ENCODE measurements at regions not wholly inside any gene's neighbourhood (a gene's known extent, or its start where the extent isn't known, plus 50 kb on each side); places are given as distances from the start of the nearest gene placed in this dataset.

DNA sequence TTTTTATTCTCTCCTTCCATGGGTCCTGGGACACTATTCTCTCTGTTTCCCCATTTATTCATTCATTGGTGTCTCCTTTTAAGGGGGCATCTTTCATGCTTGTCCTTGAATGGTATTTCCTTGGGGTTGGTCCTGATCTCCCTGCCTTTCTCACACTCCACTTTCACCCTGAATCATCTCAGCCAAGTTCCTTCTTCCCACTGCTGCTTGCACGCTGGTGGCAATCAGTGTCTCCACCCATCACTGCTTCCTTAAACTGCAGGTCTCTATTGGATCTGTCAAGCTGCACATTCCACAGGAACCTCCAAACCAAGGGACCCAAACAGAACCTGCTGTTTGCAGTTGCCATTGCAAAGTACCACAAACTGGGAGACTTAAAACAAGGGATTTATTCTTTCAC lies 89.3 kb upstream of the SDK2 start:
- BruUV-seq (replicated peaks), result no TSS peak
- TF ChIP-seq EZH2phosphoT487 (IDR thresholded peaks at IDR 0.05; ENCODE audit: borderline replicate concordance, low read length) (no peak), CTCF (conservative IDR thresholded peaks at IDR 0.05; ENCODE audit: low read depth, low read length) (no peak), EZH2 (IDR thresholded peaks at IDR 0.05; ENCODE audit: low read length, unreplicated experiment) (no peak)
- Histone ChIP-seq H3K27ac (ENCODE audit: low read length) (no peak overlapping the region), H3K9me2 (replicated peaks; ENCODE audit: low read length) (no peaks in the 10 kb centered on the region), H2AFZ (ENCODE audit: low read length) (no peak overlapping the region), H3K79me2 (ENCODE audit: low read length) (no peaks in the 10 kb centered on the region), H3F3A (ENCODE audit: low read length, unreplicated experiment) (no peaks in the 10 kb centered on the region), H3K4me2 (ENCODE audit: low read length) (no peak overlapping the region), H3K4me1 (ENCODE audit: insufficient read depth, low read length) (no peaks in the 10 kb centered on the region), H3K4me3 (ENCODE audit: low read length) (no peak overlapping the region), H3K9me3 (ENCODE audit: low read length) (no peaks in the 10 kb centered on the region), H3K9ac (ENCODE audit: low read length) (no peak overlapping the region), H3K36me3 (ENCODE audit: low read depth, low read length) (no peaks in the 10 kb centered on the region), H4K20me1 (ENCODE audit: low read length) (no peaks in the 10 kb centered on the region), H3K27me3 (ENCODE audit: low read length) (peaks cover 81% of the 10 kb centered on the region)
- POLR2A ChIA-PET (ENCODE audit: unreplicated experiment), result no interaction called here
- intact Hi-C loops (cut with micrococcal nuclease), result no loop called here
- DNase-seq, result no peak
- CTCF ChIA-PET, result no interaction called here
- no peak for ATAC-seq

DNA sequence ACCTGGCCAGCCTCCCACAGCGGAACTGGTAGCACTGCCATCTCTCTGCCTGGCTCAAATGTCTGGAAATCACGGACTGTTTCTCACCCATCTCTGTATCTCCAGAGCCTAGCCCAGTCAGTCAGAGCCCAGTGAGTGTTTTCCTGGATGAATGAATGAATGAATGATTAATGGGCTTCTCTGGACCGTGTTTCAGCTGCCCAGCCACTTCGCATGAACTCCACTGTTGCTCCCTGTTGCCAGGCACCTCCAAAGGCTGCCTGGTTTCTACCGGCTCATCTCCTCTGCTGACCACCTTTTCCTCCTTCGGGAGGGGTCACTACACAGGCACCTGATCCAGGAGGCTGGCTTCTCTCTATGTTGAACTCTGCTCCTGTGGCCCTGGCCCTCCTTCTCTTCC lies 91.0 kb upstream of the SDK2 start:
- Histone ChIP-seq H3K27ac (ENCODE audit: low read length) (no peak overlapping the region), H3K9ac (ENCODE audit: low read length) (no peak overlapping the region), H3F3A (ENCODE audit: low read length, unreplicated experiment) (no peaks in the 10 kb centered on the region), H3K79me2 (ENCODE audit: low read length) (no peaks in the 10 kb centered on the region), H3K9me3 (ENCODE audit: low read length) (no peaks in the 10 kb centered on the region), H3K36me3 (ENCODE audit: low read depth, low read length) (no peaks in the 10 kb centered on the region), H3K4me2 (ENCODE audit: low read length) (no peak overlapping the region), H2AFZ (ENCODE audit: low read length) (no peak overlapping the region), H3K4me3 (ENCODE audit: low read length) (no peak overlapping the region), H3K9me2 (replicated peaks; ENCODE audit: low read length) (no peaks in the 10 kb centered on the region), H3K27me3 (ENCODE audit: low read length) (peaks cover 89% of the 10 kb centered on the region), H3K4me1 (ENCODE audit: insufficient read depth, low read length) (no peaks in the 10 kb centered on the region), H4K20me1 (ENCODE audit: low read length) (no peaks in the 10 kb centered on the region)
- intact Hi-C loops (cut with micrococcal nuclease), result no loop called here
- TF ChIP-seq CTCF (conservative IDR thresholded peaks at IDR 0.05; ENCODE audit: low read depth, low read length), result no peak
- TF ChIP-seq EZH2 (IDR thresholded peaks at IDR 0.05; ENCODE audit: low read length, unreplicated experiment), result no peak
- no peak for TF ChIP-seq EZH2phosphoT487 (IDR thresholded peaks at IDR 0.05; ENCODE audit: borderline replicate concordance, low read length)
- DNase-seq (no peak), ATAC-seq (no peak)
- no TSS peak for BruUV-seq (replicated peaks)
- CTCF ChIA-PET, result no interaction called here
- POLR2A ChIA-PET (ENCODE audit: unreplicated experiment), result no interaction called here

DNA sequence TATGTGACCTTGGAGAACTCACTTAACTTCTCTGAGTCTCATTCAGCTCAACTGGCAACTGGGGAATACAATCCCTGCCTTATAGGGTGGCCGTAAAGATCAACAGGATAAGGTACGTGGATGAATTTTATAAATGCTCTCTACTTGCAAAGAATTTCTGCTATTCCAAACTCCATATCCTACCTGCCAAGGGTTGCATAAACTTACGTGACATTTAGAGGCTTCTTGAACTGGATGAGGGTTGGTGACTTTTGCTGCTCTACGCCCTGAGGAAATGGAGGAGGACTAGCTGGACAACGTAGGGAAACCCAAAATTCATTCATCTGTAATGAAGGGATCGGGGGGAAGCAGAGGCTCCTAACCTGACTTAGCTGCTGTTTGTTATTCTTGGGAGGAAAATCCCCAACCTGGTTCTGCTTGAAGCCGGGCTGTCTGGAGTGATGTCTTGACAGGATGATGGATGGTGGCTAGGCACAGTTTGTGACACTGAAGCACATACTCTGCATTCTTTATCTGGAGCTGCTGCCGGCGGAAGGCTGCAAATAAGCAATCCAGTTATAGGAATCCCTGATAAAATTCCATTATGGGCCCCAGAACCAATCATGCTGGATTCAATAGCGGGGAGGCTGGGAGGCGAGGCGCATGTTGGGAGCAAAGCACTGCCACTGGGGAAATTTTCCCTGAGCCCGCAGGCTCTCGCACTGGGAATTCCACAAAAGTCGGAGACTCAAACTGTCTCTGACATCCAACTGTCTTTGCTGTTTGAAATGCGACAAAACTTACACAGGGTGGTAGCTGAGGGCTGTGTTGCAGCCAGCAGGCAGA lies 94.7 kb upstream of the SDK2 start:
- no TSS peak for BruUV-seq (replicated peaks)
- CTCF ChIA-PET, result no interaction called here

More for the DNA sequence above, 94.7 kb upstream of the SDK2 start:
- POLR2A ChIA-PET (ENCODE audit: unreplicated experiment), result no interaction called here
- H3K9me3 ChIP-seq (ENCODE audit: low read length), result no peaks in the 10 kb centered on the region
- no peaks in the 10 kb centered on the region for H3K36me3 ChIP-seq (ENCODE audit: low read depth, low read length)
- TF ChIP-seq EZH2phosphoT487 (IDR thresholded peaks at IDR 0.05; ENCODE audit: borderline replicate concordance, low read length) (no peak), CTCF (conservative IDR thresholded peaks at IDR 0.05; ENCODE audit: low read depth, low read length) (no peak), EZH2 (IDR thresholded peaks at IDR 0.05; ENCODE audit: low read length, unreplicated experiment) (no peak)
- intact Hi-C loops (cut with micrococcal nuclease), result no loop called here
- no peaks in the 10 kb centered on the region for H3K9me2 ChIP-seq (replicated peaks; ENCODE audit: low read length)
- no peak overlapping the region for H2AFZ ChIP-seq (ENCODE audit: low read length)
- H3F3A ChIP-seq (ENCODE audit: low read length, unreplicated experiment), result no peaks in the 10 kb centered on the region
- H3K4me2 ChIP-seq (ENCODE audit: low read length), result no peak overlapping the region
- H4K20me1 ChIP-seq (ENCODE audit: low read length), result no peaks in the 10 kb centered on the region
- no peak overlapping the region for H3K27ac ChIP-seq (ENCODE audit: low read length)
- H3K27me3 ChIP-seq (ENCODE audit: low read length), result peaks cover 97% of the 10 kb centered on the region
- no peak overlapping the region for H3K4me3 ChIP-seq (ENCODE audit: low read length)
- H3K4me1 ChIP-seq (ENCODE audit: insufficient read depth, low read length), result no peaks in the 10 kb centered on the region
- no peak overlapping the region for H3K9ac ChIP-seq (ENCODE audit: low read length)
- no peak for DNase-seq
- no peaks in the 10 kb centered on the region for H3K79me2 ChIP-seq (ENCODE audit: low read length)
- no peak for ATAC-seq

All from PC-3 (cell line).